PC-3 (cell line): ENCODE measurements at regions not wholly inside any gene's neighbourhood (a gene's known extent, or its start where the extent isn't known, plus 50 kb on each side); places are given as distances from the start of the nearest gene placed in this dataset.

ENCODE experiments used
- CTCF ChIP-seq: fragments of 300-600 bp; sonication (generic); conservative IDR thresholded peaks from 2 replicates; pipeline ENCODE4 v1.5.1; 2017; ENCODE audit warnings: antibody characterized with exemption, low read depth, mild to moderate bottlenecking, low read length
- EZH2 ChIP-seq: fragments of 300-600 bp; sonication (generic); IDR thresholded peaks from one replicate; pipeline ENCODE4 v1.6.1; 2017; ENCODE audit warnings: antibody characterized with exemption, mild to moderate bottlenecking, low read length; ENCODE audit not compliant: unreplicated experiment

- TF ChIP-seq CTCF (no peak), EZH2 (no peak)
Observed at GRCh38 chr6:132016396-132016795, 65.2 kb upstream of the CCN2 start.
